Neural crest cell (in vitro differentiated cells): ENCODE measurements at regions not wholly inside any gene's neighbourhood (a gene's known extent, or its start where the extent isn't known, plus 50 kb on each side); places are given as distances from the start of the nearest gene placed in this dataset.

Experiments
- DNase-seq: peaks from one replicate; pipeline ENCODE4 v3.0.0; 2021; ENCODE audit warnings: low read depth, mixed read lengths, low spot score
- H3K27ac Mint-ChIP-seq: one replicate; pipeline ENCODE4 v1.8.0; 2021; ENCODE audit warnings: mild to moderate bottlenecking, mixed read lengths; ENCODE audit not compliant: unreplicated experiment
- H3K27me3 Mint-ChIP-seq: 2 replicates; pipeline ENCODE4 v1.8.0; 2021; ENCODE audit warnings: low read depth, mild to moderate bottlenecking, mixed read lengths
- H3K36me3 Mint-ChIP-seq: 2 replicates; pipeline ENCODE4 v1.8.0; 2021; ENCODE audit warnings: low read depth, mild to moderate bottlenecking, mixed read lengths
- H3K4me1 Mint-ChIP-seq: 2 replicates; pipeline ENCODE4 v1.8.0; 2021; ENCODE audit warnings: mixed read lengths
- H3K4me3 Mint-ChIP-seq: one replicate; pipeline ENCODE4 v1.8.0; 2021; ENCODE audit warnings: mild to moderate bottlenecking, mixed read lengths
- H3K9me3 Mint-ChIP-seq: 2 replicates; pipeline ENCODE4 v1.8.0; 2021; ENCODE audit warnings: mixed read lengths
- TF ChIP-seq, protein P1 (sequence below): fragments of 200-600 bp; sonication (generic); conservative IDR thresholded peaks from 2 replicates; pipeline ENCODE4 v1.5.0; 2021; ENCODE audit warnings: antibody characterized with exemption, mild to moderate bottlenecking

- H3K27ac Mint-ChIP-seq = no peak overlapping the region
- no peak overlapping the region for H3K4me3 Mint-ChIP-seq
- DNase-seq = no peak
- H3K27me3 Mint-ChIP-seq = peaks cover 10% of the 10 kb centered on the region
- peaks cover 5% of the 10 kb centered on the region for H3K4me1 Mint-ChIP-seq
- no peaks in the 10 kb centered on the region for H3K36me3 Mint-ChIP-seq
- no peaks in the 10 kb centered on the region for H3K9me3 Mint-ChIP-seq
- TF ChIP-seq, protein P1, sequence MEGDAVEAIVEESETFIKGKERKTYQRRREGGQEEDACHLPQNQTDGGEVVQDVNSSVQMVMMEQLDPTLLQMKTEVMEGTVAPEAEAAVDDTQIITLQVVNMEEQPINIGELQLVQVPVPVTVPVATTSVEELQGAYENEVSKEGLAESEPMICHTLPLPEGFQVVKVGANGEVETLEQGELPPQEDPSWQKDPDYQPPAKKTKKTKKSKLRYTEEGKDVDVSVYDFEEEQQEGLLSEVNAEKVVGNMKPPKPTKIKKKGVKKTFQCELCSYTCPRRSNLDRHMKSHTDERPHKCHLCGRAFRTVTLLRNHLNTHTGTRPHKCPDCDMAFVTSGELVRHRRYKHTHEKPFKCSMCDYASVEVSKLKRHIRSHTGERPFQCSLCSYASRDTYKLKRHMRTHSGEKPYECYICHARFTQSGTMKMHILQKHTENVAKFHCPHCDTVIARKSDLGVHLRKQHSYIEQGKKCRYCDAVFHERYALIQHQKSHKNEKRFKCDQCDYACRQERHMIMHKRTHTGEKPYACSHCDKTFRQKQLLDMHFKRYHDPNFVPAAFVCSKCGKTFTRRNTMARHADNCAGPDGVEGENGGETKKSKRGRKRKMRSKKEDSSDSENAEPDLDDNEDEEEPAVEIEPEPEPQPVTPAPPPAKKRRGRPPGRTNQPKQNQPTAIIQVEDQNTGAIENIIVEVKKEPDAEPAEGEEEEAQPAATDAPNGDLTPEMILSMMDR = no peak
Measured at GRCh38 chr10:123553810-123554430, 112.2 kb upstream of the GPR26 start.

- TF ChIP-seq, protein P1 = no peak
- no peak for DNase-seq
- no peak overlapping the region for H3K4me3 Mint-ChIP-seq
- no peaks in the 10 kb centered on the region for H3K9me3 Mint-ChIP-seq
- peaks cover 5% of the 10 kb centered on the region for H3K4me1 Mint-ChIP-seq
- no peaks in the 10 kb centered on the region for H3K36me3 Mint-ChIP-seq
- no peak overlapping the region for H3K27ac Mint-ChIP-seq
- peaks cover 13% of the 10 kb centered on the region for H3K27me3 Mint-ChIP-seq
Measured at GRCh38 chr10:123554656-123555055, 111.5 kb upstream of the GPR26 start.

- Mint-ChIP-seq H3K27me3 (peaks cover 19% of the 10 kb centered on the region), H3K4me3 (no peak overlapping the region)
Measured at GRCh38 chr10:123555616-123556015, 110.5 kb upstream of the GPR26 start.

DNA sequence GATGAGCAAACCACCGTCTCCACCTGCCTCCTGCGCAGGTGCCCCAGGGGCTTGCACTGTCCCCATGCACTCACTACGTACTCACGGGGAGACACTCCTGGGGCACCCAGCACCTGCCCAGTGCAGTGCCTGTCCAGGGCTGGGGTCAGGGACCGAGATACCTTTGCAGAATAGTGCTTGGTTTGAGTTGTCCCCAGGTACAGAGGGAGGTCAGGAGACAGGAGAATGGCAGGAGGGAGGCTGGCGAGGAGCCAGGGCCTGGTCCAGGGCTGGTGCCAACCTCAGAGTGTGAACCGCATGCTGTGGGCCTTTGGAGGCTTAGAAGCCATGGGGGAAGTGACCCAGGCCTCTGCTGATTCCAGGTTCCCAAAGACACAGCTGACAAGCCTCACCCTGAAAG, 110.1 kb upstream of the GPR26 start:
- no peak for DNase-seq
- Mint-ChIP-seq H3K27me3 (peaks cover 21% of the 10 kb centered on the region), H3K27ac (peak overlapping the region; percentile 89), H3K36me3 (no peaks in the 10 kb centered on the region), H3K9me3 (no peaks in the 10 kb centered on the region), H3K4me3 (no peak overlapping the region), H3K4me1 (peaks cover 5% of the 10 kb centered on the region)
- TF ChIP-seq, protein P1 = no peak

More at GRCh38 chr10:123555616-123556015, 110.5 kb upstream of the GPR26 start:
- TF ChIP-seq, protein P1 = no peak
- no peak for DNase-seq
- H3K4me1 Mint-ChIP-seq = peaks cover 5% of the 10 kb centered on the region
- no peaks in the 10 kb centered on the region for H3K36me3 Mint-ChIP-seq
- H3K9me3 Mint-ChIP-seq = no peaks in the 10 kb centered on the region
- peak overlapping the region; percentile 89 for H3K27ac Mint-ChIP-seq

GRCh38 chr10:123556736-123557135, 109.4 kb upstream of the GPR26 start:
- Mint-ChIP-seq H3K9me3 (no peaks in the 10 kb centered on the region), H3K27me3 (peaks cover 20% of the 10 kb centered on the region), H3K4me3 (no peak overlapping the region), H3K36me3 (no peaks in the 10 kb centered on the region), H3K27ac (no peak overlapping the region), H3K4me1 (peaks cover 5% of the 10 kb centered on the region)
- TF ChIP-seq, protein P1 = no peak
- no peak for DNase-seq
